Liver (tissue), 8 donors: ENCODE measurements at regions not wholly inside any gene's neighbourhood (a gene's known extent, or its start where the extent isn't known, plus 50 kb on each side); places are given as distances from the start of the nearest gene placed in this dataset.

Experiments used
- DNase-seq: peaks from one replicate; pipeline ENCODE4 v3.0.0-alpha.2; 2017; ENCODE audit warnings: low spot score
- H3K27ac ChIP-seq, 2 donors: one replicate each; pipeline ENCODE4 v1.7.0; 2013; ENCODE audit warnings: inconsistent platforms in 2 of 2, low read length in 2 of 2, control low read depth in 1 of 2, low read depth in 1 of 2, mild to moderate bottlenecking in 1 of 2
- H3K27me3 ChIP-seq, 4 donors: one replicate each; pipeline versions ENCODE4 v1.6.1 to v1.7.0; 2013; ENCODE audit warnings: low read length in 3 of 4, inconsistent platforms in 1 of 4, mild to moderate bottlenecking in 1 of 4, moderate library complexity in 1 of 4; ENCODE audit not compliant: control insufficient read depth in 4 of 4, insufficient read depth in 4 of 4
- H3K36me3 ChIP-seq, 4 donors: one replicate each; pipeline versions ENCODE4 v1.6.1 to v1.7.0; 2013; ENCODE audit warnings: low read length in 3 of 4, mild to moderate bottlenecking in 3 of 4, low read depth in 1 of 4, moderate library complexity in 1 of 4; ENCODE audit not compliant: control insufficient read depth in 4 of 4, insufficient read depth in 3 of 4
- H3K4me1 ChIP-seq, 4 donors: one replicate each; pipeline versions ENCODE4 v1.6.1 to v1.7.0; 2013; ENCODE audit warnings: low read length in 3 of 4, mild to moderate bottlenecking in 3 of 4, moderate library complexity in 1 of 4; ENCODE audit not compliant: control insufficient read depth in 4 of 4, insufficient read depth in 4 of 4
- H3K4me3 ChIP-seq, 3 donors: one replicate each; pipeline versions ENCODE4 v1.6.1 to v1.7.0; 2013; ENCODE audit warnings: low read length in 3 of 3, control low read depth in 1 of 3, low read depth in 1 of 3, mild to moderate bottlenecking in 1 of 3
- H3K9ac ChIP-seq, 2 donors: one replicate each; pipeline ENCODE4 v1.7.0; 2013; ENCODE audit warnings: low read length in 2 of 2, mild to moderate bottlenecking in 2 of 2, moderate library complexity in 2 of 2, control low read depth in 1 of 2, low read depth in 1 of 2
- H3K9me3 ChIP-seq, 4 donors: one replicate each; pipeline versions ENCODE4 v1.6.1 to v1.7.0; 2013; ENCODE audit warnings: low read length in 3 of 4; ENCODE audit not compliant: control insufficient read depth in 4 of 4
- ATF3 ChIP-seq: IDR thresholded peaks from 2 replicates; pipeline ENCODE4 v1.6.1; 2016; ENCODE audit warnings: antibody characterized with exemption
- CTCF ChIP-seq: fragments of 150-350 bp; IDR thresholded peaks from 2 replicates; pipeline ENCODE4 v1.5.1; 2017; ENCODE audit warnings: improper control_type of control experiment, low read depth, low read length; ENCODE audit not compliant: missing input control
- FOXA1 ChIP-seq: IDR thresholded peaks from 2 replicates; pipeline ENCODE4 v1.6.1; 2016; ENCODE audit warnings: antibody characterized with exemption
- FOXA2 ChIP-seq: IDR thresholded peaks from 2 replicates; pipeline ENCODE4 v1.6.1; 2016; ENCODE audit warnings: antibody characterized with exemption
- GABPA ChIP-seq, 2 donors: IDR thresholded peaks in 1 of 2; conservative IDR thresholded peaks in 1 of 2; 2 replicates each; pipeline ENCODE4 v1.6.1; 2016; ENCODE audit warnings: antibody characterized with exemption in 2 of 2, mild to moderate bottlenecking in 1 of 2, moderate library complexity in 1 of 2
- HNF4A ChIP-seq, 2 donors: conservative IDR thresholded peaks; 2 replicates each; pipeline ENCODE4 v1.6.1; 2016; ENCODE audit warnings: antibody characterized with exemption in 2 of 2, mild to moderate bottlenecking in 2 of 2
- HNF4G ChIP-seq: IDR thresholded peaks from 2 replicates; pipeline ENCODE4 v1.6.1; 2016; ENCODE audit warnings: antibody characterized with exemption
- MAX ChIP-seq: IDR thresholded peaks from 2 replicates; pipeline ENCODE4 v1.6.1; 2016; ENCODE audit warnings: antibody characterized with exemption
- NR2F2 ChIP-seq: IDR thresholded peaks from 2 replicates; pipeline ENCODE4 v1.6.1; 2016; ENCODE audit warnings: antibody characterized with exemption
- RXRA ChIP-seq, 2 donors: IDR thresholded peaks; 2 replicates each; pipeline ENCODE4 v1.6.1; 2017 to 2018; ENCODE audit warnings: antibody characterized with exemption in 2 of 2, mild to moderate bottlenecking in 1 of 2
- SP1 ChIP-seq: IDR thresholded peaks from 2 replicates; pipeline ENCODE4 v1.6.1; 2018; ENCODE audit warnings: antibody characterized with exemption, mild to moderate bottlenecking
- TAF1 ChIP-seq: conservative IDR thresholded peaks from 2 replicates; pipeline ENCODE4 v1.6.1; 2016; ENCODE audit warnings: antibody characterized with exemption, mild to moderate bottlenecking
- YY1 ChIP-seq: IDR thresholded peaks from 2 replicates; pipeline ENCODE4 v1.6.1; 2016; ENCODE audit warnings: antibody characterized with exemption, mild to moderate bottlenecking
- ZBTB33 ChIP-seq: IDR thresholded peaks from 2 replicates; pipeline ENCODE4 v1.6.1; 2016; ENCODE audit warnings: antibody characterized with exemption
- WGBS: extraction: QIAGEN DNeasy Blood & Tissue Kit; methylation state at CpG from one replicate; pipeline ENCODE4 v1.1.7; 2013; 5-methylcytosine and 5-hydroxymethylcytosine counted together
- donor health status: healthy.
- donor health status: healthy.
- donor health status: healthy.
- donor health status: healthy.
- donor health status: healthy.

- no peaks in the 10 kb centered on the region for H3K9me3 ChIP-seq
- peaks cover 0 to 3% (median 0%) of the 10 kb centered on the region in 4 donors for H3K36me3 ChIP-seq
- DNase-seq = no peak
- H3K9ac ChIP-seq = no peak overlapping the region
- no peak overlapping the region for H3K27ac ChIP-seq
- no peaks in the 10 kb centered on the region for H3K27me3 ChIP-seq
- H3K4me1 ChIP-seq = peaks cover 0 to 1% (median 0%) of the 10 kb centered on the region in 4 donors
- TF ChIP-seq GABPA (IDR thresholded peaks at IDR 0.05 in 1 of 2, conservative IDR thresholded peaks at IDR 0.05 in 1 of 2) (no peak), MAX (no peak), HNF4A (conservative IDR thresholded peaks at IDR 0.05) (no peak), TAF1 (no peak), NR2F2 (no peak), RXRA (IDR thresholded peaks at IDR 0.05) (no peak), FOXA2 (no peak), HNF4G (no peak), ATF3 (no peak), ZBTB33 (no peak), FOXA1 (no peak), YY1 (no peak)
- WGBS = 67% methylated on average over 4 of the region's 4 CpGs
- no peak overlapping the region for H3K4me3 ChIP-seq
Observed at GRCh38 chr7:35856175-35856574, 55.3 kb downstream of the SEPTIN7 start.

GRCh38 chr7:35860664-35861063 lies 59.8 kb downstream of the SEPTIN7 start:
- Histone ChIP-seq H3K4me1 (no peaks in the 10 kb centered on the region), H3K9me3 (no peaks in the 10 kb centered on the region), H3K27ac (no peak overlapping the region), H3K9ac (no peak overlapping the region), H3K27me3 (no peaks in the 10 kb centered on the region), H3K36me3 (peaks cover 1 to 4% (median 3%) of the 10 kb centered on the region in 4 donors), H3K4me3 (no peak overlapping the region)
- TF ChIP-seq TAF1 (no peak), ZBTB33 (no peak), RXRA (IDR thresholded peaks at IDR 0.05) (no peak), CTCF (no peak), SP1 (no peak)
- DNase-seq = no peak
- 91% methylated on average over 1 of the region's 1 CpG for WGBS
